NT2/D1 (cell line): ENCODE measurements at regions not wholly inside any gene's neighbourhood (a gene's known extent, or its start where the extent isn't known, plus 50 kb on each side); places are given as distances from the start of the nearest gene placed in this dataset.

Experiments used
- DNase-seq: peaks from one replicate; pipeline ENCODE4 v3.0.0-alpha.2; 2011; ENCODE audit warnings: low read depth, low spot score
- H3K27me3 ChIP-seq: 2 replicates; pipeline ENCODE4 v1.6.0; 2011; ENCODE audit warnings: mild to moderate bottlenecking; ENCODE audit not compliant: insufficient read length, insufficient read depth
- H3K36me3 ChIP-seq: 2 replicates; pipeline ENCODE4 v1.6.1; 2011; ENCODE audit warnings: mild to moderate bottlenecking, low read length, mixed read lengths; ENCODE audit not compliant: insufficient read depth, insufficient read length
- H3K4me1 ChIP-seq: 2 replicates; pipeline ENCODE4 v1.5.1; 2011; ENCODE audit not compliant: insufficient read depth, insufficient read length
- H3K4me3 ChIP-seq: 2 replicates; pipeline ENCODE4 v1.5.1; 2011; ENCODE audit warnings: low read depth; ENCODE audit not compliant: insufficient read length
- H3K9ac ChIP-seq: 2 replicates; pipeline ENCODE4 v1.6.0; 2011; ENCODE audit warnings: low read depth; ENCODE audit not compliant: insufficient read length
- H3K9me3 ChIP-seq: 2 replicates; pipeline ENCODE4 v1.5.1; 2011; ENCODE audit warnings: mild to moderate bottlenecking, low read length; ENCODE audit not compliant: insufficient read depth
- SUZ12 ChIP-seq: IDR thresholded peaks from 2 replicates; pipeline ENCODE4 v1.6.1; 2011; ENCODE audit not compliant: insufficient read length, insufficient read depth; ENCODE audit errors: extremely low read depth
- YY1 ChIP-seq: IDR thresholded peaks from 2 replicates; pipeline ENCODE4 v1.6.1; 2011; ENCODE audit not compliant: insufficient read length, insufficient read depth
- ZNF274 ChIP-seq: IDR thresholded peaks from 2 replicates; pipeline ENCODE4 v1.6.1; 2011; ENCODE audit warnings: mild to moderate bottlenecking, low read depth, low read length

DNA sequence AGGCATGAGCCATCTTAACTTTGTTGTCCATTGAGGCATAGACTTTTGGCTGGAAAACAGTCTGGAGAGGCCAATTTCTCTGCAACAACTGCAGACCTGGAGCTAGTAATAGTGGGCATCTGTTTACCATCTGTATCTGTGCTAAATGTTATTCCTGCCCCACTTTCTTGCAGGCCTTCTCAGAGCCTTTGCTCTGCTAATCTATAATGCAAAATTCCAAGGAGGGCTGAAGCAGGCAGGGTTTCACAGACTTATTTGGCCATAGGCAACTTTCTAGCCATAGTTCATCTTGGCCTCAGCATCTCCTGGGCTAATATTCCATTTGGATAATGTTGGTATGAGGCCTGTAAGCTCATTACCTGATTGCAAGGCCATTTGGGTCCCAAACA is 124.5 kb upstream of the CSF3R start:
- H3K9ac ChIP-seq, result no peak overlapping the region
- no peak for DNase-seq
- no peaks in the 10 kb centered on the region for H3K27me3 ChIP-seq
- TF ChIP-seq ZNF274 (no peak), SUZ12 (no peak), YY1 (no peak)
- H3K4me1 ChIP-seq, result peaks cover 7% of the 10 kb centered on the region
- no peaks in the 10 kb centered on the region for H3K36me3 ChIP-seq
- H3K4me3 ChIP-seq, result no peak overlapping the region
- no peaks in the 10 kb centered on the region for H3K9me3 ChIP-seq

DNA sequence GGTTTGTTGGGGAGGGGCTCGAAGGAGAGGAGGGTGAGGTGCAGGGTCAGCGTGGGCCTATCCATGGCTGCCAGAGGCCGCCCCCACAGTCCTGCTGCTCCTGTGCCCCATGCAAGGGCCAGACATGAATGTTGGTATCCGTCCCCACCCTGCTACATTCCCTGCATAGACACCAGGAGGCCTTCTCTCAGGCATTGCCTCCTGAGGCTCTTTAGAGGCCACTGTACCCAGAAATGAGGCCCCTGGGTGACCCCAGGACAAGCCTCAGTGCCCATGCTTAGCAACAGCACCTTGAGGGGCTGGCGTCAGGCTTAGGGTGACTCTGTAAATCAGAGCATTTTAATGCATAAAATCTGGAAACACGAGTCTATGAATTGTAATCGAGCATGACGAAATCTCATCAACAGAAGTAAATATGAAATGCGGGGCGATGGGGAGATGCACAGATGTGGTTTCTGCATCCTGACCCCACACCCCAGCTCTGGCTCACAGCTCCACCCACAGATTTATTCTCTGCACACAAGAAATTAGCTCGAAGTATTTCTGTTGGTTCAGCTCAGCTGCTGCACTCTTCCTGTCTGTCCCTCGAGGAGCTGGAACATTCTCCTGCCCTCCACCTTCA is 124.0 kb upstream of the CSF3R start:
- no peak for DNase-seq
- H3K27me3 ChIP-seq, result no peaks in the 10 kb centered on the region
- H3K9ac ChIP-seq, result no peak overlapping the region
- no peak for TF ChIP-seq ZNF274
- TF ChIP-seq SUZ12, result no peak
- no peak for TF ChIP-seq YY1
- peaks cover 7% of the 10 kb centered on the region for H3K4me1 ChIP-seq
- H3K4me3 ChIP-seq, result no peak overlapping the region
- no peaks in the 10 kb centered on the region for H3K36me3 ChIP-seq
- no peaks in the 10 kb centered on the region for H3K9me3 ChIP-seq

- Histone ChIP-seq H3K4me1 (peaks cover 7% of the 10 kb centered on the region), H3K4me3 (no peak overlapping the region), H3K9me3 (no peaks in the 10 kb centered on the region), H3K36me3 (no peaks in the 10 kb centered on the region), H3K27me3 (no peaks in the 10 kb centered on the region), H3K9ac (no peak overlapping the region)
- TF ChIP-seq ZNF274, result no peak
- TF ChIP-seq SUZ12, result no peak
- DNase-seq, result no peak
These were observed 123.4 kb upstream of the CSF3R start for GRCh38 chr1:36605942-36606640.

- DNase-seq, result no peak
- Histone ChIP-seq H3K4me1 (peaks cover 7% of the 10 kb centered on the region), H3K27me3 (no peaks in the 10 kb centered on the region), H3K9ac (no peak overlapping the region), H3K9me3 (no peaks in the 10 kb centered on the region), H3K36me3 (no peaks in the 10 kb centered on the region), H3K4me3 (no peak overlapping the region)
- TF ChIP-seq SUZ12 (no peak), ZNF274 (no peak)
These were observed 120.7 kb upstream of the CSF3R start for GRCh38 chr1:36603461-36603860.

- Histone ChIP-seq H3K36me3 (no peaks in the 10 kb centered on the region), H3K27me3 (no peaks in the 10 kb centered on the region), H3K9ac (no peak overlapping the region), H3K9me3 (no peaks in the 10 kb centered on the region), H3K4me1 (peaks cover 7% of the 10 kb centered on the region), H3K4me3 (no peak overlapping the region)
- no peak for TF ChIP-seq ZNF274
- no peak for TF ChIP-seq YY1
- TF ChIP-seq SUZ12, result no peak
- no peak for DNase-seq
These were observed 119.5 kb upstream of the CSF3R start for GRCh38 chr1:36602184-36602583.

DNA sequence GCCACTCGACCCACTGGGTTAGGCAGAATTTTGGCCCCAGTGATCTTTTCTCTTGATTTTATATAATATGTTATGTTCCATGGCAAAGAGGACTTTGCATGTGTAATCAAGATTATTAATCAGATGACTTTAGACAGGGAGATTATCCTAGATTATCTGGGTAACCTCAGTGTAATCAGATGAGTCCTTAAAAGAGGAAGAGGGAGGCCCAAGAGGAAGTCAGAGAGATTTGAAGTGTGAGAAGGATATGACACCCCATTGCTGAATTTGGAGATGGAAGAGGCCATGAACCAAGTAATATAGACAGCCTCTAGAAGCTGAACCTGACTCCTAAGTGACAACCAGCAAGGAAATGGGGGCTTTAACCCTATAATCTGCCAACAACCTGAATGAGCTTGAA is 117.1 kb upstream of the CSF3R start:
- Histone ChIP-seq H3K9ac (no peak overlapping the region), H3K4me1 (no peaks in the 10 kb centered on the region), H3K36me3 (no peaks in the 10 kb centered on the region), H3K4me3 (no peak overlapping the region), H3K27me3 (no peaks in the 10 kb centered on the region), H3K9me3 (no peaks in the 10 kb centered on the region)
- no peak for DNase-seq
- TF ChIP-seq ZNF274 (no peak), YY1 (no peak), SUZ12 (no peak)

DNA sequence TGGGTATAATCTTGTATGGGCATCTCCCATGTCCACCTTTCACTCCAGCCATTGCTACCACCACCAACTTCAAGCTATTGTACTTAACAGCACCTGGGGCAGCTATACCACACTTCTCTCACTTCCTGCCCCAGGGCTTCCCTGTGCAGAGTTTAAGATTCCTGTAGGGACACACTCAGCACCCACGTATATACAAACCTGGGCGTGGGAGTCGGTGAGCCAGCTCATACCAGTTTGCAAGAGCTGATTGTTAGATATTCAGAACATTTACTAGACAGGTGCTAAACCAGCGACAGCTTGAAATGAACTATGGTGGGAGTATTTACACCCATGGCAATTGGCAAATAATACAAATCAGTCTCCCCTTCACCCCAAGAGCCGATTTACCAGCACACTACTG is 114.8 kb upstream of the CSF3R start:
- Histone ChIP-seq H3K4me1 (no peaks in the 10 kb centered on the region), H3K27me3 (no peaks in the 10 kb centered on the region), H3K9me3 (no peaks in the 10 kb centered on the region)

More for the DNA sequence above, 114.8 kb upstream of the CSF3R start:
- TF ChIP-seq SUZ12 (no peak), ZNF274 (no peak), YY1 (no peak)
- Histone ChIP-seq H3K9ac (no peak overlapping the region), H3K36me3 (no peaks in the 10 kb centered on the region), H3K4me3 (no peak overlapping the region)
- no peak for DNase-seq
